Spleen (tissue), 7 donors: ENCODE measurements at regions not wholly inside any gene's neighbourhood (a gene's known extent, or its start where the extent isn't known, plus 50 kb on each side); places are given as distances from the start of the nearest gene placed in this dataset.

Experiments used
- POLR2A ChIP-seq, 3 donors: fragments of 450-650 bp; IDR thresholded peaks; one replicate each; pipeline ENCODE4 v1.5.1; 2017; ENCODE audit warnings: antibody characterized with exemption in 3 of 3, mild to moderate bottlenecking in 1 of 3
- TF ChIP-seq, protein P1 (sequence below), 11 experiments: fragments of 200-600 bp in 7 of 11; fragments of 450-650 bp in 4 of 11; sonication (generic) in 4 of 11; IDR thresholded peaks in 8 of 11; conservative IDR thresholded peaks in 3 of 11; 1 replicate in 7 of 11; 2 replicates in 4 of 11; pipeline versions ENCODE4 v1.4.0 to v1.8.0; 2016 to 2021; ENCODE audit warnings: antibody characterized with exemption in 11 of 11, inconsistent platforms in 4 of 11, mild to moderate bottlenecking in 1 of 11
- donor health status: DM: no; HTN: no; CAD: no; lungs with moderate emphysema.
- donor health status: DM: no; HTN: no; CAD: no.
- donor health status: DM: no; HTN: no; CAD: no.

GRCh38 chr10:85448716-85449115 is 917.9 kb downstream of the GRID1 start:
- TF ChIP-seq, protein P1, sequence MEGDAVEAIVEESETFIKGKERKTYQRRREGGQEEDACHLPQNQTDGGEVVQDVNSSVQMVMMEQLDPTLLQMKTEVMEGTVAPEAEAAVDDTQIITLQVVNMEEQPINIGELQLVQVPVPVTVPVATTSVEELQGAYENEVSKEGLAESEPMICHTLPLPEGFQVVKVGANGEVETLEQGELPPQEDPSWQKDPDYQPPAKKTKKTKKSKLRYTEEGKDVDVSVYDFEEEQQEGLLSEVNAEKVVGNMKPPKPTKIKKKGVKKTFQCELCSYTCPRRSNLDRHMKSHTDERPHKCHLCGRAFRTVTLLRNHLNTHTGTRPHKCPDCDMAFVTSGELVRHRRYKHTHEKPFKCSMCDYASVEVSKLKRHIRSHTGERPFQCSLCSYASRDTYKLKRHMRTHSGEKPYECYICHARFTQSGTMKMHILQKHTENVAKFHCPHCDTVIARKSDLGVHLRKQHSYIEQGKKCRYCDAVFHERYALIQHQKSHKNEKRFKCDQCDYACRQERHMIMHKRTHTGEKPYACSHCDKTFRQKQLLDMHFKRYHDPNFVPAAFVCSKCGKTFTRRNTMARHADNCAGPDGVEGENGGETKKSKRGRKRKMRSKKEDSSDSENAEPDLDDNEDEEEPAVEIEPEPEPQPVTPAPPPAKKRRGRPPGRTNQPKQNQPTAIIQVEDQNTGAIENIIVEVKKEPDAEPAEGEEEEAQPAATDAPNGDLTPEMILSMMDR (IDR thresholded peaks at IDR 0.05 in 8 of 11, conservative IDR thresholded peaks at IDR 0.05 in 3 of 11): no peak
- no peak for TF ChIP-seq POLR2A (IDR thresholded peaks at IDR 0.05)
